ENCODE measurements at regions not wholly inside any gene's neighbourhood (a gene's known extent, or its start where the extent isn't known, plus 50 kb on each side); places are given as distances from the start of the nearest gene placed in this dataset.
"Not testable (repeated sequence)": the region's sequence is repeated elsewhere in the genome, so short reads cannot be mapped to it uniquely, and the experiment has no call there.

DNA sequence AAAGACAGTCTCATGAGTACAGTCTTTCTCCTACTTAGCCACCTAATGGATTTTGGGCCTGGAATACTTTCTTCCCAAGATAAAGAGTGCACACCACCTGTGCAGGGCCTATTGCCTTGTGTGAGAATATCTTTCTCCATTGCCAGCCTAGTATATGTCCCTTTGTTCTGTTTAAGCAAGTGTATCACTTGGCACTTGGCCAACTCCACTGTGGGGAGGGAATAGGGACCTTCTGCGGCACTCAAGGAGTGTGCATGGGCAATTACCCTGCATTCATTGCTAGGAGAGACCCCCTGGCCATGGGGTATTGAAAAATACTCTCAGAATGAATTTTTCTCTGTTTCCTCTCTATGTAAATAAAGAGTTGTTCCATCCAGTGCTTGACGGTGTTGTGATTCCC, 201.7 kb upstream of the OR4C13 start:
- not testable (repeated sequence) for H3K4me3 ChIP-seq (ENCODE audit: low read length); DNase-seq (ENCODE audit: low read depth)

DNA sequence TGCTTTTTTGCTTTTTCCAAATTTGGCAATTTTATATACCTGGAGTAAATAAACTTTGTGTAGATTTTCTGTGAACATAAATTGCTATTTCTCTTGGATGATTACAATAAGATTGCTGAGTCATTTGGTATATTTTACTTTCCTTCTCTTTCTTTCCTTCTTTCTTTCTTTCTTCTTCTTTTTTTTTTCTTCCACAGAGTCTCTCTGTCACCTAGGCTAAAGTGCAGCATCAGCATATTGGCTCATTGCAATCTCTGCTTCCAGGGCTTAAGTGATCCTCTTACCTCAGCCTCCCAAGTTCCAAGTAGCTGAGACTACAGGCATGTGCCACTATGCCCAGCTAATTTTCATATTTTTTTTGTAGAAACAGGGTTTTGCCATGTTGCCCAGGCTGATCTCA, 201.2 kb upstream of the OR4C13 start:
- not testable (repeated sequence) for H3K4me3 ChIP-seq (ENCODE audit: low read length); DNase-seq (ENCODE audit: low read depth)

DNA sequence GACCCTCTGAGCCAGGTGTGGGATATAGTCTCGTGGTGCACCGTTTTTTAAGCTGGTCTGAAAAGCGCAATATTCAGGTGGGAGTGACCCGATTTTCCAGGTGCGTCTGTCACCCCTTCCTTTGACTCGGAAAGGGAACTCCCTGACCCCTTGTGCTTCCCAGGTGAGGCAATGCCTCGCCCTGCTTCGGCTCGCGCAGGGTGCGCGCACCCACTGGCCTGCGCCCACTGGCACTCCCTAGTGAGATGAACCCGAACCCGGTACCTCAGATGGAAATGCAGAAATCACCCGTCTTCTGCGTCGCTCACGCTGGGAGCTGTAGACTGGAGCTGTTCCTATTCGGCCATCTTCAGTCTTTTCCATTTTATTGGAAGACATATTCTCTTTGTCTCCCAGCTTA, 171.4 kb upstream of the OR4C13 start:
- H3K4me3 ChIP-seq (ENCODE audit: low read length); DNase-seq (ENCODE audit: low read depth): not testable (repeated sequence)

- not testable (repeated sequence) for DNase-seq (ENCODE audit: low read depth)
These were observed 170.2 kb upstream of the OR4C13 start for GRCh38 chr11:49782000-49782399.

DNA sequence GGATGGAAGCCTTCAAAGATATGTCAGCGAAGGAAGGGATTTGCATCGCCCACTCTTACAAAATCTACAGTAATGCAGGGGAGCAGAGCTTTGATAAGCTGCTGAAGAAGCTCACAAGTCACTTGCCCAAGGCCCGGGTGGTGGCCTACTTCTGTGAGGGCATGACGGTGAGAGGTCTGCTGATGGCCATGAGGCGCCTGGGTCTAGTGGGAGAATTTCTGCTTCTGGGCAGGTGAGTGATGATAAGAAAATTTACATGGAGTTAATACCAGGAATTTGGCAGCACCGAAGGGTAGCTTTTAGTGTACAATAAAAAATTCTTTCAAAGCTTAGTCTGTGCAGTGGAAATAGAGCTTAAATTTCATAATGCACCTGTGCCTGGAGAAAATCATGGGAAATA, 168.3 kb upstream of the OR4C13 start:
- H3K4me3 ChIP-seq (ENCODE audit: low read length); DNase-seq (ENCODE audit: low read depth): not testable (repeated sequence)

More at GRCh38 chr11:49782000-49782399, 170.2 kb upstream of the OR4C13 start:
- not testable (repeated sequence) for H3K4me3 ChIP-seq (ENCODE audit: low read length)

DNA sequence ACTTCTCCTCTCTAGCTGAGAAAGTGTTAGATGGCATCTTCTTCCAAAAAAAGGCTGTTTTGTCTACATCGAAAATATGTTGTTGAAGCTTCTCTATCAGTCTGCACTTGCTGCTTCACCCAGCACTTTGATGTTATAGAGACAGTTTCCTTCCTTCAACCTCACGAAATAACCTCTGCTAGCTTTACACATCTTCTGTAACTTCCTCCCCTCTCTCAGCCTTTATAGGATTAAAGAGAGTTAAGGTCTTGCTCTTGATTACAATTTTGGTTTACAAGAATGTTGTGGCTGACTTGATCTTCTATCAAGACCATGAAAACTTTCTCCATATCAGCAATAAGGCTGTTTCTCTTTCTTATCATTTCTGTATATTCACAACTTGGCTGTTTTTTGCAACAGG, 162.4 kb upstream of the OR4C13 start:
- DNase-seq (ENCODE audit: low read depth); H3K4me3 ChIP-seq (ENCODE audit: low read length): not testable (repeated sequence)

- DNase-seq (ENCODE audit: low read depth); H3K4me3 ChIP-seq (ENCODE audit: low read length): not testable (repeated sequence)
These were observed 153.9 kb upstream of the OR4C13 start for GRCh38 chr11:49798206-49798837.

DNA sequence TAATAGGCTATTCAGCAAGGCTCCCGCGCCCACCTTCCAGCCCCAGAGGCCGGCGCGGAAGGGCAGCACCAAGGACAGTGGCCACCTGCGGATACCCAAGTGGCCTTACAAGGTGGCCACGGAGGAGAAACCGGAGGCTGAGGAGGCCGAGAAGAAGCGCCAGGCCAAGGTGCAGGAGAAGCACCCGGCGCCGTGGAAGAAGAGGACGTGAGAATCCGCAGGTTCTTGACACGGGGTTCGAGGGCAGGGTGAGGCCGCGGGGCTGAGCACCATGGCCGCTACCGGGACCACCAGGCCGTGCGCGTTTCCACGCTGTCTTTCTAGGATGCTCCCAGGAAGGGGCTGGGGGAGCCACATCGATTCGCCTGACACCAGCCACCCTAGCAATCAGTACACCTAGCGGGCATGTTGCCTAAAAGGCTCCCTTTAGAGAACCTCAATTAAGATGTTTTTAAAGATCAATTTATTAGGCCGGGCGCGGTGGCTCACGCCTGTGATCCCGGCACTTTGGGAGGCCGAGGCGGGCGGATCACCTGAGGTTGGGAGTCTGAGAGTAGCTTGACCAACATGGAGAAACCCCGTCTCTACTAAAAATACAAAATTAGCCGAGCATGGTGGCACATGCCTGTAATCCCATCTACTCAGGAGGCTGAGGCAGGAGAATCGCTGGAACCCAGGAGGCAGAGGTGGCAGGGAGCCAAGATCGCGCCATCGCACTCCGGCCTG, 134.3 kb upstream of the OR4C13 start:
- not testable (repeated sequence) for H3K4me3 ChIP-seq (ENCODE audit: low read length); DNase-seq (ENCODE audit: low read depth)

- DNase-seq (ENCODE audit: low read depth); H3K4me3 ChIP-seq (ENCODE audit: low read length): not testable (repeated sequence)
These were observed 129.0 kb upstream of the OR4C13 start for GRCh38 chr11:49823188-49823587.

- not testable (repeated sequence) for DNase-seq (ENCODE audit: low read depth); H3K4me3 ChIP-seq (ENCODE audit: low read length)
These were observed 101.7 kb upstream of the OR4C13 start for GRCh38 chr11:49850541-49850940.

DNA sequence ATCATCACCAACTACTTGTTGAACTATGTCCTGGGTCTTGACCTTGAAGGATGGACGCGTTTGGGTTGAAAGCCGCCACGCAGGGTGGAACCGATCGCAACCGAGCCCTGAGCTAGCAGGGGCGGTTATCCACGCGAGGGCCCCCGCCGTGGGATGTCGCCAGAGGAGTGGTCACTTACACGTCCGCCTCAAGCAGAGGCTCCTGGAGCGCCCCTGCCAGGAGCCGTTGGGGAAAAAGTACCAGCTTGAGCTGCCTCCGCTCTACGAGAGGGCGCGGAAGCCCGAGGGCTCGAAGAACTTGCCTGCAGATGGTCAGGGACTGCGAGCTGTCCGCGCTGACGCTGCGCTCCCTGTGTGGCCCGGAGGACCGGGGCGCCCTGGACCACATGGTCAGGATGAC, 100.7 kb upstream of the OR4C13 start:
- TF ChIP-seq CTCF (conservative IDR thresholded peaks at IDR 0.05; ENCODE audit: low read depth, low read length): no peak
- no peak overlapping the region for H3K4me3 ChIP-seq (ENCODE audit: low read length)

DNA sequence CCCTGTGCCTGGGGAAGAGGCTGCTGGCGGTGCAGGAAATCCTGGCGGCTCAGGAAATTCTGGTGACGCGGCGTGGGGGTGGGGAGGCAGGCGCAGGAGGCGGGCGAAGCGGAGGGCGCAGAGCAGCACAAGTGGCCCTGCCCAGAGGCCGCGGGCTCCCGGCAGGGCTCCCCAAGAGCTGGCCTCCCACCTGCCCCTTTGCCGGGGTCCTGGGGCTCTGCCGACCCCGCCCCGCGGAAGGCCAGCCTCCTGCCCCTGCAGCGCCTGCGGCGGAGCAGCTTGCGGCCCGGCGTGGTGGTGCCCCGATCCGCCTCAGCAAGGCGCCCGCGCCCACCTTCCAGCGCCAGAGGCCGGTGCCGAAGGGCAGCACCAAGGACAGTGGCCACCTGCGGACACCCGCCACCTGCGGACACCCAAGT, 100.2 kb upstream of the OR4C13 start:
- TF ChIP-seq CTCF (conservative IDR thresholded peaks at IDR 0.05; ENCODE audit: low read depth, low read length): no peak
- no peak overlapping the region for H3K4me3 ChIP-seq (ENCODE audit: low read length)
- no peak for DNase-seq (ENCODE audit: low read depth)

More for the DNA sequence above, 100.7 kb upstream of the OR4C13 start:
- DNase-seq (ENCODE audit: low read depth): no peak

DNA sequence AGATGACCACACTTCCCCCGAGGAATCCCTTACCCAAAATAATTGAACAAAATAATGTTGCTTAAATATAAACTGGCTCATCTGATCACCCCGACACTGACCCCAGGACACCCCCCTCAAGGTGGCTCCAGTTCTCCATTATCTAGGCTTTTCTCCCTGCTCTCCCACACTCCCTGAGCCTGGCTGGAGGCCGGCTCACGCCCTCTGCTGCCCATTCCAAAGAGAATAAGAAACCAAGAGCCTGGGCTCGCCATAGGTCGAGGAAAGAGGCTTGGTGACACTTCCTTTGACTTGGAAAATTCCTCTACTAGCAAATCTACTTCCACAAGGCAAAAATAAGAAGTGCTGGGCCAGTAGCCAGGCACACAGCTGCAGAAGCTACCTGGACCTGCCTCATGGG, 63.3 kb upstream of the OR4C13 start:
- H3K4me3 ChIP-seq (ENCODE audit: low read length); DNase-seq (ENCODE audit: low read depth): not testable (repeated sequence)

DNA sequence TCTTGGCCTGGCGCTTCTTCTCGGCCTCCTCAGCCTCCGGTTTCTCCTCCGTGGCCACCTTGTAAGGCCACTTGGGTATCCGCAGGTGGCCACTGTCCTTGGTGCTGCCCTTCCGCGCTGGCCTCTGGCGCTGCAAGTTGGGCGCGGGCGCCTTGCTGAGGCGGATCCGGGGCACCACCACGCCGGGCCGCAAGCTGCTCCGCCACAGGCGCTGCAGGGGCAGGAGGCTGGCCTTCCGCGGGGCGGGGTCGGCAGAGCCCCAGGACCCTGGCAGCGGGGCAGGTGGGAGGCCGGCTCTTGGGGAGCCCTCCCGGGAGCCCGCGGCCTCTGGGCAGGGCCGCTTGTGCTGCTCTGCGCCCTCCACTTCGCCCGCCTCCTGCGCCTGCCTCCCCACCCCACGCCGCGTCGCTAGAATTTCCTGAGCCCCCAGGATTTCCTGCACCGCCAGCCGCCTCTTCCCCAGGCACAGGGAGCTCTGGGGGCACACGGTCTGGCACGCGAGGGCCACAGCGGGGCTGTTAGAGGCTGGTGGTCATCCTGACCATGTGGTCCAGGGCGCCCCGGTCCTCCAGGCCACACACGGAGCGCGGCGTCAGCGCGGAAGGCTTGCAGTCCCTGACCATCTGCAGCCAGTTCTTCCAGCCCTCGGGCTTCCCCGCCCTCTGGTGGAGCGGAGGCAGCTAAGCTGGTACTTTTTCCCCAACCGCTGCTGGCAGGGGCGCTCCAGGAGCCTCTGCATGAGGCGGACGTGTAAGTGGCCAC, 60.1 kb upstream of the OR4C13 start:
- H3K4me3 ChIP-seq (ENCODE audit: low read length); DNase-seq (ENCODE audit: low read depth): not testable (repeated sequence)

DNA sequence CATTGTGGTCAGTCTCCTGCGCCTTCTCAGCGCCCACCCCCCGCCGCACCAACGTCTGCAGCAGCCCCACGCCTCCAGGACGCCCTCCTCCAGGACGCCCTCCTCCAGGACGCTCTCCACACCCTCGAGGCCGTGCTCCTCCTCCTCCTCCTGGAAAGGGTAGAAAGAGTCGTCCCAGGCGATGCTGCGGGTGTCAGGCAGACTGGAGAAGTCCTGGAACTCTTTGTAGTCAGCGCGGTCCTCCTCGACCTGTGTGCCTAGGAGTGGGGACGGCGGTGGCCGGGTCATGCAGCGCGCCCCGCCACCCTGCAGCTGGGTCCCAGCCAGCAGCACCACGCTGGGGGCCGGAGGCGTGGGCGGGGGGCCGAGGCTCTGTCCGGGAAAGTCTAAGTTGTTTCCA, 58.7 kb upstream of the OR4C13 start:
- not testable (repeated sequence) for DNase-seq (ENCODE audit: low read depth); H3K4me3 ChIP-seq (ENCODE audit: low read length)

All from retinal pigment epithelial cell (primary cell).